DND-41 (cell line): ENCODE measurements at regions not wholly inside any gene's neighbourhood (a gene's known extent, or its start where the extent isn't known, plus 50 kb on each side); places are given as distances from the start of the nearest gene placed in this dataset.

Source experiments
- ATAC-seq: fragments of 200-7000 bp; cut with Tn5 transposase; 3 replicates; pipeline ENCODE4 v1.9.1; 2021; ENCODE audit warnings: low read depth; ENCODE audit not compliant: insufficient read depth
- DNase-seq: peaks from one replicate; pipeline ENCODE4 v3.0.0-alpha.2; 2020
- H2AFZ ChIP-seq: 2 replicates; pipeline ENCODE4 v1.6.0; 2012; ENCODE audit warnings: low read depth, low read length
- H3K27ac ChIP-seq: 2 replicates; pipeline ENCODE4 v1.5.1; 2012; ENCODE audit warnings: low read length, inconsistent platforms
- H3K27me3 ChIP-seq: fragments of 200-600 bp; sonication (generic); 2 replicates; pipeline ENCODE4 v1.6.0; 2012; ENCODE audit warnings: low read length, mild to moderate bottlenecking, inconsistent platforms; ENCODE audit not compliant: insufficient read depth, poor library complexity
- H3K36me3 ChIP-seq: 2 replicates; pipeline ENCODE4 v1.5.1; 2012; ENCODE audit warnings: low read length, inconsistent platforms; ENCODE audit not compliant: insufficient read depth
- H3K4me1 ChIP-seq: 2 replicates; pipeline ENCODE4 v1.5.1; 2012; ENCODE audit warnings: mild to moderate bottlenecking, low read length; ENCODE audit not compliant: insufficient read depth
- H3K4me2 ChIP-seq: 2 replicates; pipeline ENCODE4 v1.6.0; 2012; ENCODE audit warnings: mild to moderate bottlenecking, moderate library complexity, low read length, inconsistent platforms; ENCODE audit not compliant: insufficient read depth
- H3K4me3 ChIP-seq, 2 experiments: fragments of 200-600 bp in 1 of 2; shearing (Covaris generic) in 1 of 2; 2 replicates each; pipeline ENCODE4 v1.5.1; 2012 to 2016; ENCODE audit warnings: inconsistent platforms in 2 of 2, low read length in 2 of 2, mild to moderate bottlenecking in 2 of 2, low read depth in 1 of 2, moderate library complexity in 1 of 2
- H3K79me2 ChIP-seq: 2 replicates; pipeline ENCODE4 v1.6.0; 2012; ENCODE audit warnings: low read length, inconsistent platforms; ENCODE audit not compliant: insufficient read depth
- H3K9ac ChIP-seq: 2 replicates; pipeline ENCODE4 v1.6.0; 2012; ENCODE audit warnings: low read depth, mild to moderate bottlenecking, inconsistent platforms, low read length, moderate library complexity
- H3K9me3 ChIP-seq: 2 replicates; pipeline ENCODE4 v1.5.1; 2012; ENCODE audit warnings: low read length, moderate library complexity, mild to moderate bottlenecking, inconsistent platforms; ENCODE audit not compliant: insufficient read depth, severe bottlenecking
- H4K20me1 ChIP-seq: 2 replicates; pipeline ENCODE4 v1.6.0; 2012; ENCODE audit warnings: low read length; ENCODE audit not compliant: insufficient read depth
- EZH2 ChIP-seq: IDR thresholded peaks from 3 replicates; pipeline ENCODE4 v1.6.1; 2012; ENCODE audit warnings: borderline replicate concordance, low read depth, mild to moderate bottlenecking, moderate library complexity, low read length, inconsistent platforms; ENCODE audit not compliant: severe bottlenecking
- TF ChIP-seq, protein P1 (sequence below): IDR thresholded peaks from 2 replicates; pipeline ENCODE4 v1.5.1; 2012; ENCODE audit warnings: borderline replicate concordance, low read length, moderate library complexity, mild to moderate bottlenecking; ENCODE audit not compliant: poor library complexity, severe bottlenecking; ENCODE audit errors: extremely low read depth

DNA sequence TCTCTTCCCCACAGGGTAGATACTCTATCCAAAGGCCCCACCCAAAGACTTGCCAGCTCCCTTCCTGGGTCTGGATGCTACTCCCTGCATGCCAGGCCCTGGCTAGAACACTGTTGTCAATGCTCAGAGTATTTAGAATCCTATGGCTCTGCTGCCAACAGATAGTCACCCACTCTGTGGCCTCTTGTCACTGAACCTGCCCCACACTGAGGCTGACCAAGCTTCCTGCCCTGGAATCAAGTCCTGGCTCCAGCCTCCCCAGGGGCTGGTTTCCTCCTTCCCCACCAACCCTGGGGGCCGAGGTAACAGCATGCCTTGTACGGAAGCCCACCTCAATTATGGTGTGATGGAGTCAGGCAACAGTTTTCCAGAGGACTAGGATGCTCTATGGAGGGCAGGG lies 63.3 kb downstream of the EFNB1 start:
- Histone ChIP-seq H3K4me1 (no peaks in the 10 kb centered on the region), H3K36me3 (no peaks in the 10 kb centered on the region), H3K27ac (no peak overlapping the region), H4K20me1 (no peaks in the 10 kb centered on the region), H3K9ac (no peak overlapping the region), H2AFZ (no peak overlapping the region), H3K27me3 (no peaks in the 10 kb centered on the region), H3K4me3 (no peak overlapping the region), H3K9me3 (no peaks in the 10 kb centered on the region), H3K4me2 (no peak overlapping the region), H3K79me2 (no peaks in the 10 kb centered on the region)
- no peak for TF ChIP-seq EZH2
- TF ChIP-seq, protein P1, sequence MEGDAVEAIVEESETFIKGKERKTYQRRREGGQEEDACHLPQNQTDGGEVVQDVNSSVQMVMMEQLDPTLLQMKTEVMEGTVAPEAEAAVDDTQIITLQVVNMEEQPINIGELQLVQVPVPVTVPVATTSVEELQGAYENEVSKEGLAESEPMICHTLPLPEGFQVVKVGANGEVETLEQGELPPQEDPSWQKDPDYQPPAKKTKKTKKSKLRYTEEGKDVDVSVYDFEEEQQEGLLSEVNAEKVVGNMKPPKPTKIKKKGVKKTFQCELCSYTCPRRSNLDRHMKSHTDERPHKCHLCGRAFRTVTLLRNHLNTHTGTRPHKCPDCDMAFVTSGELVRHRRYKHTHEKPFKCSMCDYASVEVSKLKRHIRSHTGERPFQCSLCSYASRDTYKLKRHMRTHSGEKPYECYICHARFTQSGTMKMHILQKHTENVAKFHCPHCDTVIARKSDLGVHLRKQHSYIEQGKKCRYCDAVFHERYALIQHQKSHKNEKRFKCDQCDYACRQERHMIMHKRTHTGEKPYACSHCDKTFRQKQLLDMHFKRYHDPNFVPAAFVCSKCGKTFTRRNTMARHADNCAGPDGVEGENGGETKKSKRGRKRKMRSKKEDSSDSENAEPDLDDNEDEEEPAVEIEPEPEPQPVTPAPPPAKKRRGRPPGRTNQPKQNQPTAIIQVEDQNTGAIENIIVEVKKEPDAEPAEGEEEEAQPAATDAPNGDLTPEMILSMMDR: no peak
- ATAC-seq (no peak), DNase-seq (no peak)
